Fibroblast of lung (primary cell): ENCODE measurements at regions not wholly inside any gene's neighbourhood (a gene's known extent, or its start where the extent isn't known, plus 50 kb on each side); places are given as distances from the start of the nearest gene placed in this dataset.

Experiments used
- DNase-seq, 2 donors: peaks; one replicate each; pipeline versions ENCODE4 v3.0.0 to v3.0.0-alpha.2; 2010; ENCODE audit warnings: low read depth in 2 of 2
- H2AFZ ChIP-seq: 2 replicates; pipeline ENCODE4 v1.5.1; 2012; ENCODE audit warnings: low read length, control low read depth, inconsistent platforms
- H3K27ac ChIP-seq: 2 replicates; pipeline ENCODE4 v1.5.1; 2011; ENCODE audit warnings: low read length, control low read depth; ENCODE audit not compliant: insufficient read depth
- H3K27me3 ChIP-seq: 2 replicates; pipeline ENCODE4 v1.5.1; 2011; ENCODE audit warnings: mild to moderate bottlenecking, low read length; ENCODE audit not compliant: control insufficient read depth, insufficient read depth
- H3K36me3 ChIP-seq: 2 replicates; pipeline ENCODE4 v1.5.1; 2011; ENCODE audit warnings: low read length; ENCODE audit not compliant: control insufficient read depth, insufficient read depth
- H3K4me1 ChIP-seq: 2 replicates; pipeline ENCODE4 v1.5.1; 2011; ENCODE audit warnings: low read length; ENCODE audit not compliant: control insufficient read depth, insufficient read depth; ENCODE audit errors: extremely low read depth
- H3K4me2 ChIP-seq: 2 replicates; pipeline ENCODE4 v1.5.1; 2011; ENCODE audit warnings: low read length, control low read depth; ENCODE audit not compliant: insufficient read depth; ENCODE audit errors: extremely low read depth
- H3K4me3 ChIP-seq, 4 experiments: fragments of 200-600 bp in 1 of 4; sonication (generic) in 1 of 4; replicated peaks in 1 of 4; 2 replicates each; pipeline ENCODE4 v1.5.1; 2011 to 2016; ENCODE audit warnings: low read length in 4 of 4, low read depth in 3 of 4, mild to moderate bottlenecking in 3 of 4, control low read depth in 2 of 4, inconsistent platforms in 1 of 4, mixed read lengths in 1 of 4; ENCODE audit not compliant: insufficient read depth in 1 of 4; ENCODE audit errors: control extremely low read depth in 1 of 4
- H3K79me2 ChIP-seq: 2 replicates; pipeline ENCODE4 v1.5.1; 2012; ENCODE audit warnings: mild to moderate bottlenecking, low read length, inconsistent platforms; ENCODE audit not compliant: control insufficient read depth, insufficient read depth
- H3K9ac ChIP-seq: 2 replicates; pipeline ENCODE4 v1.5.1; 2011; ENCODE audit warnings: mild to moderate bottlenecking, low read length, control low read depth; ENCODE audit not compliant: insufficient read depth
- H3K9me3 ChIP-seq: 2 replicates; pipeline ENCODE4 v1.5.1; 2012; ENCODE audit warnings: low read depth, low read length; ENCODE audit not compliant: control insufficient read depth, insufficient read depth
- H4K20me1 ChIP-seq: 2 replicates; pipeline ENCODE4 v1.5.1; 2011; ENCODE audit warnings: low read length; ENCODE audit not compliant: control insufficient read depth, insufficient read depth; ENCODE audit errors: extremely low read depth
- EZH2 ChIP-seq: IDR thresholded peaks from 2 replicates; pipeline ENCODE4 v1.5.1; 2012; ENCODE audit warnings: low read length, control low read depth, mild to moderate bottlenecking; ENCODE audit errors: missing control alignments
- TF ChIP-seq, protein P1 (sequence below), 2 donors: IDR thresholded peaks in 1 of 2; conservative IDR thresholded peaks in 1 of 2; 1 replicate in 1 of 2; 2 replicates in 1 of 2; pipeline ENCODE4 v1.5.1; 2011 to 2012; ENCODE audit warnings: low read length in 2 of 2, control low read depth in 1 of 2, inconsistent platforms in 1 of 2, low read depth in 1 of 2, mild to moderate bottlenecking in 1 of 2

DNA sequence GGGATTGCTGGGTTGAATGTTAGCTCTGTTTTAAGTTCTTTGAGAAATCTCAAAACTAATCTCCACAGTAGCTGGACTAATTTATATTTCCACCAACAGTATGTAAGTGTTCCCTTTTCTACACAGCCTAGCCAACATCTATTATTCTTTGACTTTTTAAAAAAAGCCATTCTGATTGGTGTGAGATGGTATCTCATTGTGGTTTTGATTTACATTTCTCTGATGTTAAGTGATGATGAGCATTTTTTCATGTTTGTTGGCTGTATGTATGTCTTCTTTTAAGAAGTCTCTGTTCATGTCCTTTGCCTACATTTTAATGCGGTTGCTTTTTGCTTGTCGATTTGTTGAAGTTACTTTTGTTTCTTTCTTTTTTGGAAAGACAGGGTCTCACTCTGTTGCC is 301.1 kb upstream of the OR4E1 start:
- Histone ChIP-seq H3K36me3 (no peaks in the 10 kb centered on the region), H4K20me1 (no peaks in the 10 kb centered on the region), H3K27ac (no peak overlapping the region), H3K79me2 (no peaks in the 10 kb centered on the region), H3K27me3 (no peaks in the 10 kb centered on the region), H3K4me3 (no peak overlapping the region), H2AFZ (no peak overlapping the region), H3K9me3 (no peaks in the 10 kb centered on the region), H3K4me2 (no peak overlapping the region), H3K4me1 (no peaks in the 10 kb centered on the region), H3K9ac (no peak overlapping the region)
- no peak for TF ChIP-seq EZH2
- TF ChIP-seq, protein P1, sequence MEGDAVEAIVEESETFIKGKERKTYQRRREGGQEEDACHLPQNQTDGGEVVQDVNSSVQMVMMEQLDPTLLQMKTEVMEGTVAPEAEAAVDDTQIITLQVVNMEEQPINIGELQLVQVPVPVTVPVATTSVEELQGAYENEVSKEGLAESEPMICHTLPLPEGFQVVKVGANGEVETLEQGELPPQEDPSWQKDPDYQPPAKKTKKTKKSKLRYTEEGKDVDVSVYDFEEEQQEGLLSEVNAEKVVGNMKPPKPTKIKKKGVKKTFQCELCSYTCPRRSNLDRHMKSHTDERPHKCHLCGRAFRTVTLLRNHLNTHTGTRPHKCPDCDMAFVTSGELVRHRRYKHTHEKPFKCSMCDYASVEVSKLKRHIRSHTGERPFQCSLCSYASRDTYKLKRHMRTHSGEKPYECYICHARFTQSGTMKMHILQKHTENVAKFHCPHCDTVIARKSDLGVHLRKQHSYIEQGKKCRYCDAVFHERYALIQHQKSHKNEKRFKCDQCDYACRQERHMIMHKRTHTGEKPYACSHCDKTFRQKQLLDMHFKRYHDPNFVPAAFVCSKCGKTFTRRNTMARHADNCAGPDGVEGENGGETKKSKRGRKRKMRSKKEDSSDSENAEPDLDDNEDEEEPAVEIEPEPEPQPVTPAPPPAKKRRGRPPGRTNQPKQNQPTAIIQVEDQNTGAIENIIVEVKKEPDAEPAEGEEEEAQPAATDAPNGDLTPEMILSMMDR (conservative IDR thresholded peaks at IDR 0.05 in 1 of 2, IDR thresholded peaks at IDR 0.05 in 1 of 2; ENCODE audit: low read depth in 1 of 2, low read length in 2 of 2) = no peak
- no peak for DNase-seq

GRCh38 chr14:21965042-21965441 is 291.4 kb upstream of the OR4E1 start:
- Histone ChIP-seq H3K4me2 (no peak overlapping the region), H2AFZ (no peak overlapping the region), H3K9ac (no peak overlapping the region), H3K9me3 (no peaks in the 10 kb centered on the region), H3K36me3 (no peaks in the 10 kb centered on the region), H4K20me1 (no peaks in the 10 kb centered on the region), H3K27me3 (no peaks in the 10 kb centered on the region), H3K79me2 (no peaks in the 10 kb centered on the region), H3K4me3 (no peak overlapping the region), H3K4me1 (no peaks in the 10 kb centered on the region), H3K27ac (no peak overlapping the region)
- no peak for DNase-seq
- TF ChIP-seq, protein P1 (conservative IDR thresholded peaks at IDR 0.05 in 1 of 2, IDR thresholded peaks at IDR 0.05 in 1 of 2; ENCODE audit: low read depth in 1 of 2, low read length in 2 of 2) = no peak
- no peak for TF ChIP-seq EZH2

GRCh38 chr14:21964180-21964579 is 290.6 kb upstream of the OR4E1 start:
- no peak for DNase-seq
- Histone ChIP-seq H3K36me3 (no peaks in the 10 kb centered on the region), H3K9ac (no peak overlapping the region), H3K4me2 (no peak overlapping the region), H3K4me3 (no peak overlapping the region), H3K4me1 (no peaks in the 10 kb centered on the region), H3K79me2 (no peaks in the 10 kb centered on the region), H4K20me1 (no peaks in the 10 kb centered on the region), H2AFZ (no peak overlapping the region), H3K27ac (no peak overlapping the region), H3K27me3 (no peaks in the 10 kb centered on the region), H3K9me3 (no peaks in the 10 kb centered on the region)
- TF ChIP-seq, protein P1 (conservative IDR thresholded peaks at IDR 0.05 in 1 of 2, IDR thresholded peaks at IDR 0.05 in 1 of 2; ENCODE audit: low read depth in 1 of 2, low read length in 2 of 2) = no peak
- no peak for TF ChIP-seq EZH2
